ENCODE measurements at regions not wholly inside any gene's neighbourhood (a gene's known extent, or its start where the extent isn't known, plus 50 kb on each side); places are given as distances from the start of the nearest gene placed in this dataset.

GRCh38 chr12:82121545-82121944 is 236.6 kb downstream of the CCDC59 start:
- TF ChIP-seq CTCF (IDR thresholded peaks at IDR 0.05; ENCODE audit: low read depth, low read length, missing input control) = no peak
- no peak for TF ChIP-seq TAF1 (conservative IDR thresholded peaks at IDR 0.05)
- TF ChIP-seq NR2F2 (IDR thresholded peaks at IDR 0.05) = no peak
- no peak for TF ChIP-seq ATF3 (IDR thresholded peaks at IDR 0.05)
- no peak for TF ChIP-seq MAX (IDR thresholded peaks at IDR 0.05)
- no peak for TF ChIP-seq ZBTB33 (IDR thresholded peaks at IDR 0.05)
- no peak for TF ChIP-seq REST (IDR thresholded peaks at IDR 0.05)
- TF ChIP-seq FOXA1 (IDR thresholded peaks at IDR 0.05) = no peak
- no peak for TF ChIP-seq RAD21 (IDR thresholded peaks at IDR 0.05)
- TF ChIP-seq YY1 (IDR thresholded peaks at IDR 0.05) = no peak
- no peak for TF ChIP-seq SP1 (IDR thresholded peaks at IDR 0.05)
- TF ChIP-seq RXRA (IDR thresholded peaks at IDR 0.05) = no peak
- TF ChIP-seq FOXA2 (IDR thresholded peaks at IDR 0.05) = no peak
- no peak for TF ChIP-seq HNF4A (conservative IDR thresholded peaks at IDR 0.05)
